ENCODE measurements at regions not wholly inside any gene's neighbourhood (a gene's known extent, or its start where the extent isn't known, plus 50 kb on each side); places are given as distances from the start of the nearest gene placed in this dataset.

DNA sequence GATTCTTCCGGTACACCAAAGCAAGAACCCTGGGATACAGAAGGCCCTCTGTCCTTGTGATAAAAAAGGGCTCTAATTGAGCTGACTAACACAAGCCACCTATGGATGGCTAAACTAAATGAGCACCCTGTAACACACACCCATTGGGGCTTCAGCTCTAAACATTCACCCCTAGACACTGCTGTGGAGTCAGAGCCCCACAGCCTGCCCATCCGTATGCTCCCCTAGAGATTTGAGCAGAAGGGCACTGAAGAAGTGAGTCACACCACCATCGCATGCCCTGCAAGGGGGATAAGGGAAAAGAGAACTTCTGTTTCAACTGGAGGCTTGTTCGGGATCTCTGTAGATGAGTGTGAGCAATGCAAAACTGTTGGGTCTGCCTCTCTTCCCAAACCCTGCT, 545.2 kb downstream of the KCTD8 start (continued):
- TF ChIP-seq, protein P1, sequence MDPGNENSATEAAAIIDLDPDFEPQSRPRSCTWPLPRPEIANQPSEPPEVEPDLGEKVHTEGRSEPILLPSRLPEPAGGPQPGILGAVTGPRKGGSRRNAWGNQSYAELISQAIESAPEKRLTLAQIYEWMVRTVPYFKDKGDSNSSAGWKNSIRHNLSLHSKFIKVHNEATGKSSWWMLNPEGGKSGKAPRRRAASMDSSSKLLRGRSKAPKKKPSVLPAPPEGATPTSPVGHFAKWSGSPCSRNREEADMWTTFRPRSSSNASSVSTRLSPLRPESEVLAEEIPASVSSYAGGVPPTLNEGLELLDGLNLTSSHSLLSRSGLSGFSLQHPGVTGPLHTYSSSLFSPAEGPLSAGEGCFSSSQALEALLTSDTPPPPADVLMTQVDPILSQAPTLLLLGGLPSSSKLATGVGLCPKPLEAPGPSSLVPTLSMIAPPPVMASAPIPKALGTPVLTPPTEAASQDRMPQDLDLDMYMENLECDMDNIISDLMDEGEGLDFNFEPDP (CRISPR knock-in tag; IDR thresholded peaks at IDR 0.05), result no peak

DNA sequence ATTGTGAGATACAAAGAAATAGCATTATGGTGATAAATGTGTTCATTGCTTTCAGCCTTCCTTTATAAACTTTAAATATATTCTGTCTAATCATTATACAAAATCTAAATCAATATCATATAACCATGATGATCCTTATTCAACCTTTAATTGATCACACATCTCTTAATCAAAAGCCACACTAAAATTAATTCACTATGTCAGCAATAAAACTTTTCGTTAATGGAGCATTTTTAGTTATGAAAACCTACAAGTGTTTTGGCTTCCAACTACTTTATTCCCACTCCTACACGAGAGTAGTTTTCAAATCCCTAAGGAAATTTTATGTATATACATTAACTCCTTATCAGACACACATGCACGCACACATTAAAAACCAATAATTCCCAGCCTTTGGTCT, 530.2 kb downstream of the KCTD8 start:
- TF ChIP-seq MAFK (IDR thresholded peaks at IDR 0.05; ENCODE audit: low read length) (peak; percentile 46; the same call in 1 of the 2 replicates), ZNF316 (IDR thresholded peaks at IDR 0.05) (peak; percentile 74; the same call in 1 of the 2 replicates), RBM14 (IDR thresholded peaks at IDR 0.05; ENCODE audit: borderline replicate concordance, insufficient read depth, low read depth, low read length) (no peak), ZNF12 (CRISPR knock-in tag; IDR thresholded peaks at IDR 0.05) (no peak), NELFE (IDR thresholded peaks at IDR 0.05; ENCODE audit: insufficient read depth, insufficient read length) (no peak), MAFG (tag; conservative IDR thresholded peaks at IDR 0.05) (0 out of 2 replicates have a peak, but pooled peaks have one; percentile 19), CREBBP (IDR thresholded peaks at IDR 0.05; ENCODE audit: low read depth, low read length) (no peak)
- no peak for FAIRE-seq

More for the DNA sequence above, 530.2 kb downstream of the KCTD8 start:
- CTCF ChIA-PET (ENCODE audit: low intra/inter-chr PET ratio), result no interaction called here
- no peak overlapping the region for H3K4me3 ChIP-seq
- no peaks in the 10 kb centered on the region for H3K79me2 ChIP-seq (ENCODE audit: control insufficient read depth, insufficient read depth, low read length)
- intact Hi-C loops (cut with micrococcal nuclease), result no loop called here
- in situ Hi-C loops (cut with MboI), result no loop called here
- no peak overlapping the region for H3K9ac ChIP-seq (ENCODE audit: insufficient read depth in 1 of 2, low read depth in 2 of 2, low read length in 2 of 2)
- 2% methylated on average over 3 of the region's 3 CpGs for WGBS (ENCODE audit: insufficient coverage, low coverage, missing lambda C conversion rate)
- POLR2A ChIA-PET, result no interaction called here
- H3K4me2 ChIP-seq (ENCODE audit: insufficient read depth, low read length), result no peak overlapping the region
- ATAC-seq, result no peak
- no TSS peak for BruUV-seq (replicated peaks)
- H2AFZ ChIP-seq (ENCODE audit: low read depth, low read length), result no peak overlapping the region
- H3K4me1 ChIP-seq (replicated peaks in 1 of 2; ENCODE audit: control insufficient read depth in 2 of 2, insufficient read depth in 2 of 2, low read length in 2 of 2), result no peaks in the 10 kb centered on the region
- H3K9me3 ChIP-seq (replicated peaks; ENCODE audit: control insufficient read depth, insufficient read depth, low read depth, low read length), result no peaks in the 10 kb centered on the region
- H3K27ac ChIP-seq (ENCODE audit: extremely low read depth, low read depth, low read length), result no peak overlapping the region
- H3K9me1 ChIP-seq (ENCODE audit: control insufficient read depth, insufficient read depth, low read length), result no peaks in the 10 kb centered on the region
- DNase-seq (ENCODE audit: extremely low read depth in 1 of 4, low spot score in 3 of 4), result no peak
- H4K20me1 ChIP-seq (replicated peaks; ENCODE audit: control insufficient read depth, insufficient read depth, low read length), result no peaks in the 10 kb centered on the region
- H3K36me3 ChIP-seq (ENCODE audit: control insufficient read depth, insufficient read depth, low read length), result no peaks in the 10 kb centered on the region
- no peaks in the 10 kb centered on the region for H3K27me3 ChIP-seq (ENCODE audit: control insufficient read depth in 2 of 2, insufficient read depth in 2 of 2, low read length in 2 of 2)
